Urinary bladder (tissue), 3 donors: ENCODE measurements at regions not wholly inside any gene's neighbourhood (a gene's known extent, or its start where the extent isn't known, plus 50 kb on each side); places are given as distances from the start of the nearest gene placed in this dataset.

Source experiments
- DNase-seq: peaks from one replicate; pipeline ENCODE4 v3.0.0-alpha.2; 2015; ENCODE audit errors: extremely low spot score
- H3K27ac ChIP-seq: one replicate; pipeline ENCODE4 v1.5.1; 2013; ENCODE audit warnings: low read depth, mild to moderate bottlenecking, moderate library complexity
- H3K36me3 ChIP-seq: one replicate; pipeline ENCODE4 v1.6.1; 2013; ENCODE audit warnings: mild to moderate bottlenecking, moderate library complexity; ENCODE audit not compliant: insufficient read depth
- H3K4me1 ChIP-seq: one replicate; pipeline ENCODE4 v1.6.1; 2013; ENCODE audit warnings: mild to moderate bottlenecking, moderate library complexity; ENCODE audit not compliant: insufficient read depth
- H3K4me3 ChIP-seq: one replicate; pipeline ENCODE4 v1.5.1; 2013; ENCODE audit warnings: low read depth, low read length
- WGBS: extraction: QIAGEN DNeasy Blood & Tissue Kit; methylation state at CpG from one replicate; pipeline ENCODE4 v1.1.7; 2013; 5-methylcytosine and 5-hydroxymethylcytosine counted together
- donor health status: healthy with polysubstance abuse.
- donor health status: healthy.

DNA sequence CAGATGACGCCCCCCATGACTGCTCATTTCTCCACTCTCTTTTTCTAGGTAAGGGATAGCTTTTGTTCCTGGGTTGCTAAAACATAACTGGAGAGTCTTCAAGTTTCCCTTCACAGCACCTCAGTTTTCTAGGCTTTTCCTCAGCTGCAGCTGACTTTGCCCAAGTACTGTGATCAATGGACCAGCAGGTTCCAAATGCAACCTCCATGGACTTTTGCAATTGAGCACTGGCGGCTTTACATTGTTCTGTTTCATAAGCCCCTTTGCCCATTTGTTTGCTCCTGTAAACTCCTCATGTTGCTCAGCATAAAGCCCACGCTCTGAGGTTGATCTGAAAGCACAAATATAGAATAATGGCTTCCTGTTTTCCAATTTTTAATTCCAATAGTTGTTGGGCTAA lies 291.6 kb downstream of the IRS1 start:
- Histone ChIP-seq H3K4me1 (no peaks in the 10 kb centered on the region), H3K27ac (no peak overlapping the region), H3K36me3 (no peaks in the 10 kb centered on the region), H3K4me3 (no peak overlapping the region)
- no peak for DNase-seq
- WGBS, result 94% methylated on average over 3 of the region's 3 CpGs

DNA sequence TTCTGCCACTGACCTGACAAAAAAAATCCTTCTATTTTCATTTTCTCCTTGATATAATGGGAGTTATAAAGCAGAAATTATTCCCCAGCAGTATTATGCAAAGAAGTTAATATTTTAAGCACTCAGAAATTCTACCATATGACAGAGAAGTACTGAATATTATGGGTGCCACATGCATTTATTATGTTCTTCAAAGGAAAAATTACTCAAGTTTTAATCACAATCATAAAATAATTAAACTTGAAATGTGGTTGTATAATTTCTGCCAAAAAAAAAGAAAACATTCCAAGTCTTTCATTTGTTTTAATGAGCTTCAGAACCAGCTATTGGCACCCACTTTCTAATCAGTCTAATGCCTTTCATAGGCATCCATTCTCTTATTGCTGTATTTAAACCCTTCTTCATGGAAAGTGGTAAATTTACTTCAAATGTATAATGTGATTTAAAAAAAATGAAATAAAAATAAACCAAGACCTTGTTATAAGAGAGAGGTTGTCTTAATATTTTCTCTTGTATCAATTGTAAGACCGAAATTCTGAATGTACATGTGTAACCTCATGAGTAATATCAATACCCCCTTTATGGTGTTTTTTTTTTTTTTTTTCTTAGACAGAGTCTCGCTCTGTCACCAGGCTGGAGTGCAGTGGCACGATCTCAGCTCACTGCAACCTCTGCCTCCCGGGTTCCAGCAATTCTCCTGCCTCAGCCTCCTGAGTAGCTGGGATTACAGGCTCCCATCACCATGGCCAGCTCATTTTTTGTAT lies 302.3 kb downstream of the IRS1 start:
- no peaks in the 10 kb centered on the region for H3K36me3 ChIP-seq
- DNase-seq, result no peak
- H3K27ac ChIP-seq, result no peak overlapping the region
- no peaks in the 10 kb centered on the region for H3K4me1 ChIP-seq
- H3K4me3 ChIP-seq, result no peak overlapping the region
- 96% methylated on average over 4 of the region's 4 CpGs for WGBS

DNA sequence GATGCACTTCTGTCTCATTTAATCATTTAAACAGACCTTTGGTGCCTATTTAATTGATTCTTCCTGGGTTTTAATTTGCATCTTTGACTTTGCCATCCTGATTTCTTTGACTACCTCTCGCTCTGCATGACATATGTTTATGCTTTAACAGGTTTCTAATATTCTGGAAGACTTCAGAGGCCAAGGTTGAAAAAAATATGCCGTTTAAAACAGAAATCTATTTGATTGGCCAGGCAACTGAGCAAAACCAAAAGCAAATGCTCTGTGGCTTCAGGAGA lies 303.4 kb downstream of the IRS1 start:
- Histone ChIP-seq H3K4me3 (no peak overlapping the region), H3K27ac (no peak overlapping the region), H3K36me3 (no peaks in the 10 kb centered on the region), H3K4me1 (no peaks in the 10 kb centered on the region)
- WGBS, result 72% methylated on average over 2 of the region's 2 CpGs
- no peak for DNase-seq

DNA sequence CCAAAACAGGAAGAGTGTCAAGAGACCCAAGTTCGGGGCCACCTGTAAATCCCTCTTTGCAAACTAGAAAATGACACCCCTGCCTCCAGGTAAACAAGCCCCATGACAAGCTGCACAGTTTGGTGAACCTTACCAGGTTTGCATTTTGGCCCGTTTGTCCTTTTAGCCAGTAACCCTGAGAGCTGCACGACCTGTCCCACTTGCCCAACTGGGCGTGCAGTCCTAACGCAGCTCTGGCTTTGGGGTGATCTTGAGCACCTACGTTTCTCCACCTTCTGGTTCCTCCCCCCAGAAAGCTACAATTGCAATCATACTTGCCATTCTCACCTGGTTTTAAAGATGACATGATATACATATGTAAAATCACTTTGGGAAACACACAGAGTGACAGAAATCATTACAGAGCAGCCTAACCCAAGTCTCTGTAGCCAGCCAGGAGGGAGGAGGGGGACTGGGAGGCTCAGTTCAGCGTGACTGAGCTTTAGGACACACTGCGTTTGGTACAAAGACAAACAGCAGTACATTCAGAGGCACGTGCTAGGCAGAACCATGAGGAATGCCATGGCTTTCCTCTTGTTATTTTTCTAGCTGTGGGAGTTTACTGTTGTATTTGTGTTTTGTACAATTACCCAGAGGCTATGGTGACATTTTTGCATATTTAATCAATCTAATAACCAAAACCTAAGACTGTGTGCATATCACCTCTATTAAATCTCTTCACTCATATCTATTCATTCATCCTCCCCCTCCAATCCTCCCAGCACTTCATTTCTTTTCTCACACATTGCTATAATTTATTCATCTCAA lies 304.0 kb downstream of the IRS1 start:
- WGBS, result 81% methylated on average over 9 of the region's 9 CpGs
- DNase-seq, result no peak

DNA sequence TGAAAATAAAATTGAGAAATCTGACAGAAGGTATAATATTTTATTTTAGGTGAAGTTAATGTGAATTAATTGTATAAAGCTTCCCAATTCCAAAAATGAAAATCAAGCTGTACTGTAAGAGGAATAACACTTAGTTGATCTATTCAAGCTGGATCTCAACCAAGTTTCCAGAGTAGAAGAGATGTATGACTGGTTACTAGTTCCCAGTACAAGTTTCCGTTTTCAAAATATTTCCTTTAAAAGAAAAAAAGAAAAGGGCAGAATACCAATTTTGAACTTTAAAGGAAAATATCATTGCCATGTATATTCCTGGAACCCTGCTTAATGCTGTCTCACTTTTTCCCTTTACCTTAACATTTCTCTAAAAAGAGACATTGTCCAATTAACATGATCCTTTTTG lies 308.5 kb downstream of the IRS1 start:
- no peaks in the 10 kb centered on the region for H3K36me3 ChIP-seq
- H3K27ac ChIP-seq, result no peak overlapping the region
- no peak overlapping the region for H3K4me3 ChIP-seq
- no peaks in the 10 kb centered on the region for H3K4me1 ChIP-seq
- DNase-seq, result no peak
- WGBS, result 47% methylated on average over 1 of the region's 1 CpG

More for the DNA sequence above, 304.0 kb downstream of the IRS1 start:
- no peaks in the 10 kb centered on the region for H3K4me1 ChIP-seq
- H3K27ac ChIP-seq, result no peak overlapping the region
- H3K4me3 ChIP-seq, result no peak overlapping the region
- no peaks in the 10 kb centered on the region for H3K36me3 ChIP-seq

DNA sequence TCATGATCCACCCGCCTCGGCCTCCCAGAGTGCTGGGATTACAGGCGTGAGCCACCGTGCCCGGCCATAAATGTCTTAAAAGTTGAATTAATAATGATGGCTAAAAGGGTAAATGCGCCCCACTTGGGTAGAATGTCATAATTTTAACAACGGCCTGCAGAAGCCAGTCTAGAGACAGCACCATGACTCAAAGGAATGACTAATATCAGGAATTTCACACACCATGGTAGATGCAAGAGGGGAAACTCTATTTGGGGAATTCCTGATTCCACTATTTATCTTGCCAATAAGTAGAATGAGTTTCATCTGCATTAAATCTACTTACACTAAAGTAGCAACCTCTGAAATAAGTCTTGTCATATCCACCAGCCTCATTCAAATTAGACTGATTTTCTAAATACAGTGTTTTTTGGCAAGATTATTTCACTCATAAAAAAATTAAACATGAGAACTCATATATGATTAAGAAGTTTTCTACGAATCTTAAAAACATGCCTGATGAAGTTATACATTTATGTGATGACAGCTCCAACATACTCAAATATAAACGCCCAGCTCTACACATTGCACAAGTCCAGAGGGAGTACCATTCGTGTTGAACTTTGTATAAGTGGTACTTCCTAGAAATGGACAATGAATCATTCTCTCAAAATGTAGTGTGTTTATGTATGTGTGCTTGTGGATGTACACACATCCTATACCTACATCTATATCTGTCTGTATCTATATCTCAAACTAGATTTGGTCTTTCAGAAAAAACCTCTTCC lies 309.7 kb downstream of the IRS1 start:
- H3K36me3 ChIP-seq, result no peaks in the 10 kb centered on the region
- no peak overlapping the region for H3K4me3 ChIP-seq
- DNase-seq, result no peak
- no peak overlapping the region for H3K27ac ChIP-seq
- WGBS, result 85% methylated on average over 10 of the region's 10 CpGs
- H3K4me1 ChIP-seq, result no peaks in the 10 kb centered on the region

DNA sequence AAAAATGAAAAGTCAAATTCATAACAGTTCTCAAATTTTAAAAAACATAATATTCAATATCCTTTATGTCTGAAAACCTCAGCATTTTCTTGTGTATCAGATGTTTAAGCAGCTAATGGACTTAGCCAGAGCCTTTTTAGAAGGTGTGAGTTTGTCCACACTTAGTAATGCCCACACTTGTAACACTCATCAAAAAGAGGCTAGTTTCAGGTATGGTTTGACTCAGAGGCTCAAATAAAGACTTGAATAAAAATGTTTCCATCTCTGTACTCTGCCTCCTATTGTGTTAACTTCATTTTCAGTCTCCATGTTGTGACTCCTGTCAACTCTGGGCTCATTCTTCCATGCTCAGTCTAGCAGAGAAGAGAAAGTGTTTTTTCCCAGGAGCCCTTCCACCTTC lies 311.6 kb downstream of the IRS1 start:
- H3K4me3 ChIP-seq, result no peak overlapping the region
- DNase-seq, result no peak
- H3K27ac ChIP-seq, result no peak overlapping the region
- no peaks in the 10 kb centered on the region for H3K36me3 ChIP-seq
- H3K4me1 ChIP-seq, result no peaks in the 10 kb centered on the region

DNA sequence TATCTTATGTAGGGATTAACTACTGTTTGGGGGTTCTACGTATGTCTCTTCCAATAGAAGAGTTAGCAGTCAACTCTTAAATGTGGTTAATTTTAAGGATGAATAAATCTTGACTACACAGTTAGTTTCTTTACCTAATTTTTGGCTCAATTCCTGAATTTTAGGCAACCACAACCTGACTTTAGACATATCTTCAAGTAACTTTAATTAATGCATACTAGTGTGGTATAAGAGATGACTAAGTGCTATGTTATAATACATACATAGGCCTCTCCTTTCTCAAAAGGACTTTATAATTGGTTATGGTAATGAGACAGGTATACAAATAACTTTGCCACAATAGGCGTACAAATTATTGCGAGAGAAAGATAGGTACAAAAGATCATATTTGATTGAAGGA lies 312.0 kb downstream of the IRS1 start:
- Histone ChIP-seq H3K27ac (no peak overlapping the region), H3K4me3 (no peak overlapping the region), H3K4me1 (no peaks in the 10 kb centered on the region), H3K36me3 (no peaks in the 10 kb centered on the region)
- DNase-seq, result no peak
- 97% methylated on average over 3 of the region's 3 CpGs for WGBS

DNA sequence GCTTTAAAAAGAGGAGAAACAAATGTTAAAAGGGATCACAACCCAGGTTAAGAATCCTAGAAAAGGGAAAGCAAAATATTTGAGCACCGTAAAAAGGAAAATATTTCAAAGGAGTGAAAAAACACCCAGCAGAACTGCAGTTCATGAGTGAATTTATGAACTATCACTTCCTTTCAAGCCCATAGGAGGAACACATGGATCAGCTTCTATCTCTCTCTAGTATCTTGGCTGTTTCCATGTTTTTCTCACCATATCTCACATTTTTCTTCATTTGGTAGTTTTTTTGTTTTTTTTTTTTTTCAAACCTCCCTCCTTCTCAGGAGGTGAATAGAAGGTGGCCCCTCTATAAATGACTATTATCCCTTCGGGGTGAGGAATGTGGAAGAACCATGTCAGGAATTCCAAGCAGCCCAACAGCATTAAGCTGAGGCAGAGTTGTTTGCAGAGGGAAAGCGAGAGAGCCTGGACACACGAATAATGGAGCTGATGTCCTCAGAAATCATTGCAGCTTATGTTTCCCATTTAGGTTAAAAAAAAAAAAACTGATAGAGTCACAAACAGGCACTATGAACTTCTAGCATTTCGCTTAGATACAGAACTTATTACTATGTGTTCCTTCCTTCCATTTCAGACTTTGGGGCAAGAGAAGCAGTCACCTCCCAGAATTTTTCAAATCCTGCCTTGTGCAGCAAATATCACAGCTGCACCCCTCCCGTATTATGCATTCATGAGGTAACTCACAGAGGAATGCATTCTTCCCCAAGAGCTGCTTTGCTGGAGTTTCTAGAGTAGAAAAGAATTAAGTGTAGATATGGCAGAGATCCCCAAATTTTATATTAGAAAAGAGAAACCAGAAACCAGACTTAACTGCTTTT lies 315.6 kb downstream of the IRS1 start:
- H3K4me3 ChIP-seq, result no peak overlapping the region
- no peaks in the 10 kb centered on the region for H3K4me1 ChIP-seq
- no peak for DNase-seq
- 32% methylated on average over 6 of the region's 6 CpGs for WGBS
- H3K27ac ChIP-seq, result no peak overlapping the region
- no peaks in the 10 kb centered on the region for H3K36me3 ChIP-seq

DNA sequence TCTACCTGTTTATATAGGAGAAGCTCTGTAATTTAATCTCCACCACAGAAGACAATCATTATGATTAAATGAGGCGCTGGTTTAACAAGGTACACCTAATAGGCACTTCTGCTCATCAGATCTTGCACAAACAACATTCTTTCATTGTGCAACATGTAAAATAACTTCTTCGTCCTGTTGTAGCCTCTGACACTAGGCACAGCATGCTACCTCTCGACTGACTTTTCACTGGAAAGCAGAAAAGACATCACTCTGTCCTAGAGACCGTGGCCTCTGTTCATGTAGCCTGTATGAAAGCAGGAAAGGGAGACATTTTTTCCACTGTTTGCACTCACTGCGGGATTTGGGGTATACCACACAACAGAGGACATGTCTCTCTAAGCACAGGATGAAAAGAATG lies 316.5 kb downstream of the IRS1 start:
- no peak overlapping the region for H3K27ac ChIP-seq
- no peak overlapping the region for H3K4me3 ChIP-seq
- no peak for DNase-seq
- H3K4me1 ChIP-seq, result no peaks in the 10 kb centered on the region
- no peaks in the 10 kb centered on the region for H3K36me3 ChIP-seq
- WGBS, result 78% methylated on average over 5 of the region's 5 CpGs

DNA sequence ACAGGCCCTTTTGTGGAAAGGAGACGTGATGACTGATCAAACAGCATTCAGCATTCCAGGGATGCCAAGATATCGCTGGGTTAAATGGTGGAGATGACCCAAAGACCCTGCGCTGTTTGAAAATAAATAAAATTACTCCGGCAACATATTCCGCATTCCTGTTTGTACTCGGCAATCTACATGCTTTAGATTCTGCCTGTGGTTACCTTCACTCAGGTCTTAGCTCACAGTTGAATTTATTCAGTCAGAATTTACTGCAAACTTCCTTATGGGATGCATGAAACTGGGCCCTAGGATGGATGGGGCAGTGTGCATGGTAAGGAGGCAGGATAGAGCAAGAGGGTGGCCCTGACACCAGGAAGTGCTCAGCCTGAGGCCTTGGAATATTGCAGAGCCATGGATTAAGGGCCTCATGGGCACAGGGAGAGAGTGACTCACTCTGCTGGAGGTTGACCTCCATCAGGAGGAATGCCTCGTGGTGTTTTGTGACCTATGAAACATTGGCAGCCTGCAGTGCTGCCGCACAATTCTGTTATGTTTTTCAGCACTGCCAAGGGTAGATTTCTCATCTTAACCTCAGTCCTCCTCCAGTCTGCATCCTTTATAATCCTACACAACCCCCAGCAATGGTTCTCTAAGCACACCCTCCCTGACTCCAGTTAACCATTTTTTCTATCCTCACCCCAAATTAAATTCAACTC lies 321.4 kb downstream of the IRS1 start:
- Histone ChIP-seq H3K4me3 (no peak overlapping the region), H3K4me1 (no peaks in the 10 kb centered on the region), H3K27ac (no peak overlapping the region), H3K36me3 (no peaks in the 10 kb centered on the region)
- WGBS, result 33% methylated on average over 8 of the region's 8 CpGs
- DNase-seq, result no peak

DNA sequence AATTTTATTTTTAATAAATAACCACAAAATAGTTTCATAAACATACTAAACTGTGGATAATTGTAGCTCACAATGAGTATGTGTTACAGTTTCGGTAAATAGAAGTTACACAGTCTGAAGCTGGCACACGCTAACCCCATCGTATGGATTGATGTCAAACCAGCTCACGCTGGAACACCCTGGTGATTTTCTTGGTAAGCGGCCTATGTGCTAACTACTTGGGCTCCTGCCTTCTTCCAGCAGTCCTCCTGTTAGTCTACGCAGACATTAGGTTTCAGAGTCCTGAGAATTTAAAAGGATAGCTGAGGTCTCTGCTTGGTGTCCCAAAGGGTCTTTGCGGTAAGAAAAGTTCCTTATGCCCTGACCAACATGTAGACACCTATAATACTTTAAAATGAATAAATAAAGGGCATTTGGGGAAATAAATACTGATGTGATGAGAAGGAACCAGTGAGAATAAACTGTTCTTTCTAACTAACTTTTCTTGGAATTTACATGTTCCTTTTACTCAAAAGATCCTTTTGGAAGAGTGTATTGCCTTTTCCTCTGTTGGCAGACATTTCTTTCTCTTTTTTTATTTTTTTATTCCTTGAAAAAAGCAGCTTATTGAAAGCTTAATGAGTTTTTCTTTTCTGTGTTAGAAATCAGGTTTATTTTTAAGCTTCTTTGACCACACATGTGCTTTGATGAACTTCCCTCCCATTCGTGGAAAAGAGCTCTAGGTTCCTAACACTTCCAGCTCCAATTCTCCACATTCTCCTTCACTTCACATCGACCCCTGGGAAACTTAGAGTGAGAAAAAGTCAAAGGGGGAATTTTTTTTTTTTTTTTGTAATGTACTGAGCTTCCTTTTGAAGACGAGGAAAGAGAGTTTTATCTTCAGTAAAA lies 322.2 kb downstream of the IRS1 start:
- DNase-seq, result no peak
- H3K36me3 ChIP-seq, result no peaks in the 10 kb centered on the region
- no peak overlapping the region for H3K4me3 ChIP-seq
- 66% methylated on average over 10 of the region's 10 CpGs for WGBS
- H3K4me1 ChIP-seq, result no peaks in the 10 kb centered on the region
- no peak overlapping the region for H3K27ac ChIP-seq
